GM10248 (cell line): ENCODE measurements at regions not wholly inside any gene's neighbourhood (a gene's known extent, or its start where the extent isn't known, plus 50 kb on each side); places are given as distances from the start of the nearest gene placed in this dataset.

Source experiments
- CTCF ChIA-PET: fragments of 300-600 bp; sonication (Branson Sonifier 250); formaldehyde crosslinking; extraction: SDS; loops from one replicate; lab custom pipeline; 2021; ENCODE audit warnings: antibody characterized with exemption; lab: Yijun Ruan, JAX
- POLR2A ChIA-PET: fragments of 350-650 bp; sonication (Branson Sonifier 250); formaldehyde crosslinking; extraction: SDS; loops from one replicate; lab custom pipeline; 2020; ENCODE audit warnings: antibody characterized with exemption; lab: Yijun Ruan, JAX
- DNase-seq: peaks from one replicate; pipeline ENCODE4 v3.0.0; 2012; ENCODE audit errors: extremely low spot score
- CTCF ChIP-seq: IDR thresholded peaks from 2 replicates; pipeline ENCODE4 v1.5.1; 2012; ENCODE audit warnings: mild to moderate bottlenecking, low read depth; ENCODE audit errors: extremely low read depth, missing control alignments, control extremely low read depth

GRCh38 chr1:219318826-219319225, 145.1 kb downstream of the LYPLAL1 start:
- ChIA-PET CTCF (interaction anchor here (1.0 kb wide), 2 partner anchors 12 to 14 kb away, joined by 3 read pairs; no protein-coding TSS in a partner anchor), POLR2A (no interaction called here)
- TF ChIP-seq CTCF: no peak
- no peak for DNase-seq

- ChIA-PET CTCF (interaction anchor here (1.0 to 1.1 kb wide), 3 partner anchors 9 to 15 kb away, joined by 3 read pairs; no protein-coding TSS in a partner anchor), POLR2A (no interaction called here)
- TF ChIP-seq CTCF: peak; percentile 22
- DNase-seq: peak; percentile 22
These were observed 144.2 kb downstream of the LYPLAL1 start for GRCh38 chr1:219317762-219318353.

GRCh38 chr1:219316066-219316465, 142.4 kb downstream of the LYPLAL1 start:
- POLR2A ChIA-PET: no interaction called here
- DNase-seq: no peak

GRCh38 chr1:219313961-219314360, 140.3 kb downstream of the LYPLAL1 start:
- POLR2A ChIA-PET: no interaction called here
- CTCF ChIA-PET: interaction anchor here (1.3 kb wide), 1 partner anchor 347 kb away, joined by 3 read pairs; no protein-coding TSS in a partner anchor
- TF ChIP-seq CTCF: no peak
- no peak for DNase-seq

More at GRCh38 chr1:219316066-219316465, 142.4 kb downstream of the LYPLAL1 start:
- CTCF ChIA-PET: interaction anchor here (2.5 kb wide), 1 partner anchor 13 kb away, joined by 7 read pairs; no protein-coding TSS in a partner anchor
- TF ChIP-seq CTCF: no peak

GRCh38 chr1:219312967-219313366, 139.3 kb downstream of the LYPLAL1 start:
- POLR2A ChIA-PET: no interaction called here
- CTCF ChIA-PET: interaction anchor here (0.7 to 1.3 kb wide), 2 partner anchors 73 to 348 kb away, joined by 3 read pairs; no protein-coding TSS in a partner anchor
- TF ChIP-seq CTCF: no peak
- no peak for DNase-seq

GRCh38 chr1:219310181-219310728, 136.6 kb downstream of the LYPLAL1 start:
- CTCF ChIA-PET: no interaction called here
- POLR2A ChIA-PET: no interaction called here
- DNase-seq: no peak
- no peak for TF ChIP-seq CTCF
